ENCODE measurements at regions not wholly inside any gene's neighbourhood (a gene's known extent, or its start where the extent isn't known, plus 50 kb on each side); places are given as distances from the start of the nearest gene placed in this dataset.
A peak's percentile ranks its signal among the peaks of the same experiment; 100 is the strongest.
"Not testable (repeated sequence)": the region's sequence is repeated elsewhere in the genome, so short reads cannot be mapped to it uniquely, and the experiment has no call there.

GRCh38 chr10:61283066-61283465 is 170.1 kb downstream of the TMEM26 start:
- no peak for DNase-seq (ENCODE audit: extremely low read depth in 1 of 11, low read depth in 9 of 11, low spot score in 4 of 11)

DNA sequence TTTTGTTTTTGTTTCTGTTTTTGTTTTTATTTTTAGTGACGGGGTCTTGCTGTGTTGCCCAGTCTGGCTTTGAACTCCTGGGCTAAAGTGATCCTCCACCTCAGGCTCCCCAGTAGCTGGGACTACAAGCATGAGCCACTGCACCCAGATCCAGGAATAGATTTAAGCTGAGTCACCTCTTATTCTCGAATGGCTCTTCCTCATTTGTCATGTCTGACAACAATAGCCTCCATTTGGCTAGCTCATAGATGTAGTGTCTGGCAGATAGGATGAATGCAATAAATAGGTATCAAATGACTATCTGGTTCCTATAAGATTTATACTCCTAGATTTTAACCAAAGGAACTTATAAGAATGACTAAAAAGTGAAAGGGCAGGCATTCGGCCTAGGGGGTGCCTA is 172.9 kb downstream of the TMEM26 start:
- DNase-seq (ENCODE audit: extremely low read depth in 1 of 11, low read depth in 9 of 11, low spot score in 4 of 11): no peak

DNA sequence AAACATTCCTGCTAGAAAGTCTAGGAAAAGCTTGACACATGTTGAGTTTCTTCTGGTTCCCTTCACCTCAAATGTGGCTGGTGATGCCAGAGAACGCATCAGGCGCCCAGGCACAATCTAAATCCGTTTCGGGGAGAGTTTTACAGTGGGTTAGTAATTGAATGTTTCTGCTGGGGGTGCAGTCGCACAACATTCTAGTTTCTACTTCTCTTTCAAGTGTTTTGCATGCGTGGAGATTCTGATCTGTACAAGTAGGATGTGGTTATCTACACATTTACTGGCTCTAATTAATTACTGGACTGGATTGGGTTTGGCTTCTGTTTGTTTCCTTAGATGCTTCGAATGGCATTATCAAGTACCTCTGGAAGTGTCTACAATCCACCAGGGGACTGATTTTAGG is 173.8 kb downstream of the TMEM26 start:
- no peak for DNase-seq (ENCODE audit: extremely low read depth in 1 of 11, low read depth in 9 of 11, low spot score in 4 of 11)

- DNase-seq (ENCODE audit: extremely low read depth in 1 of 11, low read depth in 9 of 11, low spot score in 4 of 11): no peak
Observed at GRCh38 chr10:61278556-61278955, 174.6 kb downstream of the TMEM26 start.

- no peak for DNase-seq (ENCODE audit: extremely low read depth in 1 of 11, low read depth in 9 of 11, low spot score in 4 of 11)
Observed at GRCh38 chr10:61272781-61273180, 180.4 kb downstream of the TMEM26 start.

DNA sequence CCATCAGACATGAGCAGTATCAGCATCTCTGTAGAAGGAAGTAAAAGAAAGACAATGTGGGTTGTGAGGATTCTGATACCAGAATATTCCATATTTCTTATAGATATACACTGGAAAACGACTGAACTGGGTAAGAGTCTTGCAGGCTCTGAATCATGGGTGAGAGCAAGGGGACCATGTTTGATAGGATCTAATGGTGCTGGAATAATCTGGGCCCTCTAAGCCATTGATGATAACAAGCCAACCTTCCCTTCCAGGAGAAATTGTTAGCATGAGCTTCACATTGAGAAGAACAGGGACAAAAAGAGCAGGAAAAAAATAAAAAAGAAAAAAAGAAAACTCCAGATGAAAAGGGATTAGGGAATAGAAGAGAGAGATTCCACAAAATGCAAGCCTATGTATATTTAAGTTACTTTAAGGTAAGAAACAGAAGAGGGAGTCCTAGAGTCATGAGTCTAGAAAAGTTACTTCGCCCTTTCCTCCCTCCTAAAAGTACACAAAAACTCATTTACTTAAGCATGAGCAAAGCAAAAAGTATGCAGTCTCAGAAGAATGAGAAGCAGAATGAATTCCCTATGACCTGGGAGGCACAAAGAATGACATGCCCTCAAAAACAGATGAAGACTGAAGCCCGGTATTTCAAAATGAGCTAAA is 181.9 kb downstream of the TMEM26 start:
- peak in 1 of 11 donors; percentile 9 for DNase-seq (ENCODE audit: extremely low read depth in 1 of 11, low read depth in 9 of 11, low spot score in 4 of 11)

DNA sequence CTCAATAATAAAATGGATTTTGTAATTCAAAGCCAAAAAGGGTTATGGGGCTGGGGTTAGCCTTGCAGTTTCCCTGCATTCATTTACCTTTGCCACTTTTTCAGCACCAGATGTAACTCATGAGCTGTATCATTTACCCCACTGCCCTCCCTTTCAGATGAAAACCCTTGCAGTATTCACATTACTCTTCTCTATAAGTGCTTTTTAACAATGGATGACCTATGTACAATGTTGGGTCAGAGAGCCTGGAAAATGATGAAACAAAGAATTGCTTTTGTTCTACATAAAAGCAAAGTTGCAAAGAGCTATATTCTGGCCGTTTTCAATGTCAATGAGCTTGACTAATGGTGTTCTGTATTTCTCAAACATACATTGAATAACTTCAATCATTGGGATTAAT is 189.7 kb downstream of the TMEM26 start:
- no peak for DNase-seq (ENCODE audit: extremely low read depth in 1 of 11, low read depth in 9 of 11, low spot score in 4 of 11)

DNA sequence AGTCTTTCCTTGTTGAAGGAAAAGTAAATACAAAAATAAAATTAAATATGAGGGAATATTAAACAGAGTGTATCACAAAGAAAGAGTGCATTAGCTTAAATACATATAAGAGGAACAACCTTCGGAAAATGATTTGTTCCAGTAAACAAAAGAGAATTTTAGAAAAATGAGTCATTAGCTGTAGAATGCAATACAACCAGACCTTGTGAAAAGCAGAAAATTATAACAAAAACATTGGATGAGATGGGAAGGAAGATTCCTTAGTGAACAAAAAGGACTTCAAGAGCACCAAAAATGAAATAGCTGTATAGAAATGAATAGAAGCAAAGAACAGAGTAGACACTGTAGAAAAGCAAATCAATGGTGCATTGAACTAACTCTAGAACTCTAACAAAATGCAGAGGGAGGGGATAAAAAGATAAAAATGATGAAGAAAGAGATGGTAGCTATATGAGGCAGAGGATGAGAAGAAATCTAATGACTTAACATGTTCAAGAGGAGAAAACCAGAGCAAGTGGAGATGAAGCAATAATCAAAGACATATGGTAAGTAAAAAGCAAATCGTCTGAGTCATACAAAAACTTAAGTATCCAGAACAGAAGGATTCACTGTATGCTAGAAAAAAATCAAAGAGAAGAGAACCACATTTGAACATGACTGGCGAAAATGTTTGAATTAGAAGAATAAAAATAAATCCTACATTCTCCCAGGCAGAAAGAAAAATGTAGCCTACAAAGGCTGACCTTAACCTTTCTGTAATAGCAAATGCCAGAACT is 190.5 kb downstream of the TMEM26 start:
- no peak for DNase-seq (ENCODE audit: extremely low read depth in 1 of 11, low read depth in 9 of 11, low spot score in 4 of 11)

GRCh38 chr10:61257956-61258496 is 195.2 kb downstream of the TMEM26 start:
- no peak for DNase-seq (ENCODE audit: extremely low read depth in 1 of 11, low read depth in 9 of 11, low spot score in 4 of 11)

DNA sequence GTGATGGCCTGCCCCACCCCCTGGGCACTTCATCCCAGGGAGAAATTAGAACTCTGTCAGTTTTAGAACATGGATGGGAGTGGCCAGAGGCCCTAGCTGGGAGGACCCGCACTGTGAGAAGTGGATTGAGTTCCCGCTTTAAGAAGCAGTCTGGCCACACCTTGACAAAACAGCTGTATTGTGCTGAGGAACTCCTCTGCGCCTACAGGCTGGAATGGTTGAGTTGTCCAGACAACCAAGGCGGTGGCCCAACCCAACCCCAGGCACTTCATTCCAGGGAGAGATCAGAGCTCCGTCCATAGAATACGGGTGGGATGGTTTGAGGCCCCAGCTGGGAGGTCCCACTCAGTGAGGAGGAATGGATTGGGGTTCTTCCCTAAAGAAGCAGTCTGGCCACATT is 196.0 kb downstream of the TMEM26 start:
- no peak for DNase-seq (ENCODE audit: extremely low read depth in 1 of 11, low read depth in 9 of 11, low spot score in 4 of 11)

- DNase-seq (ENCODE audit: extremely low read depth in 1 of 11, low read depth in 9 of 11, low spot score in 4 of 11): not testable (repeated sequence)
Observed at GRCh38 chr10:61252326-61252725, 200.9 kb downstream of the TMEM26 start.

DNA sequence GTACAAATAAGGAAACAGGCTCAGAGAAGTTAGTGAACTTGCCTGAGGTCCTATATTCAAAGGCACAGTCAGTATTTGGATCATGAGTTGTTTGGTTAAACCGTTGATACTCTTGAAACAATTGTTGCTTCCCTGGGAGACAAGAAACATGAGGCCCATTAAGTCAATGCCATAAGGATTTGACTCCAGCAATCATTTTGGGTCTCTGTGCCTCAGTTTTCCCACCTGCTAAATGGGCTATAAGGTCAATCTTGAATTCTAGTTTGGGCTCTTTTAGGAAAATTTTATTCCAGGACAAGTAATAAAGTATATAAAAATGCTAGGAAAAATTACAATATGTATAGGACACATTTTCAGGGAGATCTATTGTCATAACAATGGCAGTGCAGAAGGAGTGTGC is 202.1 kb downstream of the TMEM26 start:
- no peak for DNase-seq (ENCODE audit: extremely low read depth in 1 of 11, low read depth in 9 of 11, low spot score in 4 of 11)

GRCh38 chr10:61250131-61250530 is 203.1 kb downstream of the TMEM26 start:
- no peak for DNase-seq (ENCODE audit: extremely low read depth in 1 of 11, low read depth in 9 of 11, low spot score in 4 of 11)

DNA sequence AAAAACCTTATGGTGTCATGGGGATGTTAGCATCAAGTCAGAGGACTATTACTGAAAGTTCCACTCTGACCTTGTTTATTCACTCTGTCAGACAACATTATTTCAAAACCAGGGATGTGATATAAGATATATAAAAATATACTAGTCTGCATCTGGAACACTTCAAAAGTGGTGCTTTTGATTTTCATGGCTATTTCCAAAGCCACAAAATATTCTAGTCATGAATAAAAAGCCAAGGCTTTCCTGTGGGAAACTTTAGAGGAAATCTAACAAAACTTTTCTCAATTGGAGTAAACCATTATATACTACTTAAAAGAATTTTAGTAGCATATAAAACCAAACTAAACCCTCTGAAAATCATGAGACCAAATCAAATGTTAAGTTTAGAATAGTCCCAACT is 205.2 kb downstream of the TMEM26 start:
- no peak for DNase-seq (ENCODE audit: extremely low read depth in 1 of 11, low read depth in 9 of 11, low spot score in 4 of 11)

DNA sequence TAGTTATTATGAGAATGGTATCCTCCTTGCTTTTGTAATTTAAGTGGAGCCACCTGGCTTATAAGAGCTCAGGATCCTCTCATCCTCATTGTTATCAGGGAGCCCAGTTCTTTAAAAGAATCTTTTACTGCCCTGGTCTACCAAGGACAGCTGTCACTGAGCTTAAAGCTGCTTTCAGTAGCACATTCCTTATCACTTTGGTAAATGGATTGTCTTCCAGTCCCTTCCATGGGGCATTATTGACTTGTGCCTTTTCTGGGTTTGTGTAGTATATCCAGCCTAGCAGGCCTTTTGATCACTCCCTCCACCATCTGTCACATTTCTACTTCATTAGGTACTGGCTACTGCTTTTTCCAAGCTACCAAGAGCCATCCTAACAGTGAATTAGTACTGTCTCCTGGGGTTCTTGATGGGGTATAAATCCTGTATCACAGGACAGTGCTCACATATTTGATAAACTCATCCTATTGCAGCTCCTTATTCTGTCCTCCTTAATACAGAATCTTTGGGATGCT is 208.9 kb downstream of the TMEM26 start:
- no peak for DNase-seq (ENCODE audit: extremely low read depth in 1 of 11, low read depth in 9 of 11, low spot score in 4 of 11)

- DNase-seq (ENCODE audit: extremely low read depth in 1 of 11, low read depth in 9 of 11, low spot score in 4 of 11): no peak
Observed at GRCh38 chr10:61232780-61233179, 220.4 kb downstream of the TMEM26 start.

- no peak for DNase-seq (ENCODE audit: extremely low read depth in 1 of 11, low read depth in 9 of 11, low spot score in 4 of 11)
Observed at GRCh38 chr10:61225939-61226338, 227.2 kb downstream of the TMEM26 start.

DNA sequence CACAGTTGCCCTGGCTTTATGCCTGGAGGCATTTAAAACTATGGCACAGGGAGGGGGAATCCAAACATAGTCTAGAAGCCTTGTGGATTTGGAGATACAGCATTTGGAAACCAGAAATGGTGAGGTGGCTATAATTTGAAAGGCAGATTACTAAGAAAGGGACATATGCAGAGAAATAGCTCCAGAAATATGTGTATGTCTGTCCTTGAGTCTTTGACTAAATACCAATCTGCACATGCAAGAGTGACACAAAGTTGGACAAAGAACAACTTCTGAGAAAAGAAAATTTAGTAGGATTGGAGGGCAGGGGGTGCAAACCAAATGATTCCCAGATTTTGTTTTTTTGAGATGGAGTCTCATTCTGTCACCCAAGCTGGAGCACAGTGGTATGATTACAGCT is 229.6 kb downstream of the TMEM26 start:
- DNase-seq (ENCODE audit: extremely low read depth in 1 of 11, low read depth in 9 of 11, low spot score in 4 of 11): no peak

- no peak for DNase-seq (ENCODE audit: extremely low read depth in 1 of 11, low read depth in 9 of 11, low spot score in 4 of 11)
Observed at GRCh38 chr10:61219696-61220095, 233.5 kb downstream of the TMEM26 start.

GRCh38 chr10:61217851-61218565 is 235.2 kb downstream of the TMEM26 start:
- no peak for DNase-seq (ENCODE audit: extremely low read depth in 1 of 11, low read depth in 9 of 11, low spot score in 4 of 11)

All from renal cortex interstitium (tissue), 11 donors.